GM21825 (cell line): ENCODE measurements at regions not wholly inside any gene's neighbourhood (a gene's known extent, or its start where the extent isn't known, plus 50 kb on each side); places are given as distances from the start of the nearest gene placed in this dataset.

Experiments
- ATAC-seq: cut with Tn5 transposase; IDR thresholded peaks from one replicate; pipeline ENCODE4 v1.9.1; 2021; ENCODE audit warnings: mild to moderate bottlenecking, moderate library complexity; ENCODE audit not compliant: unreplicated experiment

- no peak for ATAC-seq
Measured at GRCh38 chr3:31277582-31277981, 255.1 kb upstream of the STT3B start.

- no peak for ATAC-seq
Measured at GRCh38 chr3:31278532-31278931, 254.2 kb upstream of the STT3B start.

- no peak for ATAC-seq
Measured at GRCh38 chr3:31284776-31285175, 247.9 kb upstream of the STT3B start.

GRCh38 chr3:31285833-31286486 is 246.8 kb upstream of the STT3B start:
- no peak for ATAC-seq

GRCh38 chr3:31288224-31288623 is 244.5 kb upstream of the STT3B start:
- no peak for ATAC-seq

- no peak for ATAC-seq
Measured at GRCh38 chr3:31288641-31289100, 244.1 kb upstream of the STT3B start.

GRCh38 chr3:31289584-31289983 is 243.1 kb upstream of the STT3B start:
- no peak for ATAC-seq

- no peak for ATAC-seq
Measured at GRCh38 chr3:31290046-31290445, 242.7 kb upstream of the STT3B start.

- no peak for ATAC-seq
Measured at GRCh38 chr3:31291818-31292217, 240.9 kb upstream of the STT3B start.

- ATAC-seq = no peak
Measured at GRCh38 chr3:31294430-31295149, 238.1 kb upstream of the STT3B start.

GRCh38 chr3:31295150-31295765 is 237.5 kb upstream of the STT3B start:
- no peak for ATAC-seq

GRCh38 chr3:31297726-31298298 is 234.9 kb upstream of the STT3B start:
- no peak for ATAC-seq

GRCh38 chr3:31300456-31301443 is 232.0 kb upstream of the STT3B start:
- no peak for ATAC-seq

- ATAC-seq = no peak
Measured at GRCh38 chr3:31302343-31302742, 230.4 kb upstream of the STT3B start.

- ATAC-seq = no peak
Measured at GRCh38 chr3:31305340-31305739, 227.4 kb upstream of the STT3B start.

- ATAC-seq = no peak
Measured at GRCh38 chr3:31307131-31307785, 225.5 kb upstream of the STT3B start.

- no peak for ATAC-seq
Measured at GRCh38 chr3:31311559-31311958, 221.2 kb upstream of the STT3B start.

- ATAC-seq = no peak
Measured at GRCh38 chr3:31312400-31312799, 220.3 kb upstream of the STT3B start.

GRCh38 chr3:31314258-31314657 is 218.5 kb upstream of the STT3B start:
- ATAC-seq = no peak

GRCh38 chr3:31319332-31319731 is 213.4 kb upstream of the STT3B start:
- ATAC-seq = no peak
